IMR-90 (cell line): ENCODE measurements at regions not wholly inside any gene's neighbourhood (a gene's known extent, or its start where the extent isn't known, plus 50 kb on each side); places are given as distances from the start of the nearest gene placed in this dataset.

Experiments
- ATAC-seq: fragments of 200-7000 bp; cut with Tn5 transposase; 2 replicates; pipeline ENCODE4 v1.9.1; 2020; ENCODE audit warnings: low read depth, mild to moderate bottlenecking, moderate library complexity
- BruUV-seq: library from RNA; stranded (reverse); fragments of 400-500 nt; replicated peaks from 2 replicates; lab custom pipeline; 2021; lab: Mats Ljungman, UMichigan
- CTCF ChIA-PET: fragments of 300-600 bp; formaldehyde crosslinking; extraction: SDS; loops from one replicate; lab custom pipeline; 2021; ENCODE audit warnings: antibody characterized with exemption; lab: Yijun Ruan, JAX
- POLR2A ChIA-PET: fragments of 300-600 bp; sonication (Branson Sonifier 250); formaldehyde crosslinking; loops from one replicate; lab custom pipeline; 2022; ENCODE audit warnings: antibody characterized with exemption; ENCODE audit not compliant: unreplicated experiment; lab: Charles Lee
- DNase-seq: peaks from one replicate; pipeline ENCODE4 v3.0.0; 2013
- H2AFZ ChIP-seq: replicated peaks from 2 replicates; pipeline ENCODE3; 2013; ENCODE audit warnings: low read length, mild to moderate bottlenecking; ENCODE audit not compliant: poor library complexity
- H2AK5ac ChIP-seq: 2 replicates; pipeline ENCODE4 v1.6.1; 2013; ENCODE audit warnings: low read depth, low read length, inconsistent platforms
- H2AK9ac ChIP-seq: replicated peaks from 2 replicates; pipeline ENCODE3; 2013; ENCODE audit warnings: mild to moderate bottlenecking, low read depth, low read length, moderate library complexity; ENCODE audit not compliant: poor library complexity
- H2BK120ac ChIP-seq: 2 replicates; pipeline ENCODE4 v1.6.1; 2013; ENCODE audit warnings: low read depth, low read length, inconsistent platforms
- H2BK15ac ChIP-seq: 3 replicates; pipeline ENCODE4 v1.6.1; 2013; ENCODE audit warnings: low read depth, low read length, inconsistent platforms
- H2BK20ac ChIP-seq: 2 replicates; pipeline ENCODE4 v1.6.1; 2013; ENCODE audit warnings: low read depth, mild to moderate bottlenecking, inconsistent platforms, low read length, moderate library complexity
- H2BK5ac ChIP-seq: 2 replicates; pipeline ENCODE4 v1.6.1; 2013; ENCODE audit warnings: mild to moderate bottlenecking, low read depth, low read length, inconsistent platforms; ENCODE audit not compliant: poor library complexity, severe bottlenecking
- H3K14ac ChIP-seq: replicated peaks from 2 replicates; pipeline ENCODE4 v1.6.1; 2013; ENCODE audit warnings: low read depth, low read length, inconsistent platforms
- H3K18ac ChIP-seq: 2 replicates; pipeline ENCODE4 v1.6.1; 2013; ENCODE audit warnings: low read depth, low read length, control low read depth
- H3K23ac ChIP-seq: 2 replicates; pipeline ENCODE4 v1.6.1; 2013; ENCODE audit warnings: low read depth, low read length, inconsistent platforms
- H3K27ac ChIP-seq: 2 replicates; pipeline ENCODE4 v1.5.1; 2013; ENCODE audit warnings: mild to moderate bottlenecking, control low read depth, low read length; ENCODE audit not compliant: insufficient read depth
- H3K27me3 ChIP-seq: 2 replicates; pipeline ENCODE4 v1.6.1; 2013; ENCODE audit warnings: low read length; ENCODE audit not compliant: control insufficient read depth, insufficient read depth
- H3K36me3 ChIP-seq: 2 replicates; pipeline ENCODE4 v1.6.1; 2013; ENCODE audit warnings: low read length, mixed read lengths; ENCODE audit not compliant: control insufficient read depth, insufficient read depth
- H3K4ac ChIP-seq: 2 replicates; pipeline ENCODE4 v1.6.1; 2013; ENCODE audit warnings: low read depth, low read length, inconsistent platforms
- H3K4me1 ChIP-seq: 2 replicates; pipeline ENCODE4 v1.6.1; 2013; ENCODE audit warnings: low read length, mixed read lengths; ENCODE audit not compliant: control insufficient read depth, insufficient read depth
- H3K4me2 ChIP-seq: 2 replicates; pipeline ENCODE4 v1.6.1; 2013; ENCODE audit warnings: low read depth, mild to moderate bottlenecking, control low read depth, low read length, moderate library complexity
- H3K4me3 ChIP-seq: 2 replicates; pipeline ENCODE4 v1.5.1; 2013; ENCODE audit warnings: low read depth, mild to moderate bottlenecking, control low read depth, low read length, moderate library complexity; ENCODE audit not compliant: insufficient read depth
- H3K56ac ChIP-seq: 2 replicates; pipeline ENCODE4 v1.6.1; 2013; ENCODE audit warnings: low read length, inconsistent platforms; ENCODE audit not compliant: insufficient read depth; ENCODE audit errors: extremely low read depth
- H3K79me1 ChIP-seq, 2 experiments: 2 replicates each; pipeline ENCODE4 v1.6.1; 2013; ENCODE audit warnings: low read length in 2 of 2, inconsistent platforms in 1 of 2, low read depth in 1 of 2
- H3K9ac ChIP-seq: 2 replicates; pipeline ENCODE4 v1.6.1; 2013; ENCODE audit warnings: low read depth, low read length, control low read depth
- H3K9me1 ChIP-seq: 2 replicates; pipeline ENCODE4 v1.6.1; 2013; ENCODE audit warnings: low read length, inconsistent platforms; ENCODE audit not compliant: insufficient read depth
- H3K9me3 ChIP-seq: 2 replicates; pipeline ENCODE4 v1.6.1; 2013; ENCODE audit warnings: low read length; ENCODE audit not compliant: control insufficient read depth, insufficient read depth
- H4K20me1 ChIP-seq: 2 replicates; pipeline ENCODE4 v1.6.1; 2013; ENCODE audit warnings: low read length, inconsistent platforms; ENCODE audit not compliant: insufficient read depth
- H4K5ac ChIP-seq: 2 replicates; pipeline ENCODE4 v1.6.1; 2013; ENCODE audit warnings: mild to moderate bottlenecking, low read depth, low read length, control low read depth
- H4K8ac ChIP-seq, 2 experiments: 2 replicates each; pipeline ENCODE4 v1.6.1; 2013; ENCODE audit warnings: low read depth in 2 of 2, low read length in 2 of 2, control low read depth in 1 of 2, inconsistent platforms in 1 of 2
- H4K91ac ChIP-seq: 2 replicates; pipeline ENCODE4 v1.6.1; 2013; ENCODE audit warnings: low read depth, low read length, inconsistent platforms; ENCODE audit not compliant: insufficient read depth
- BHLHE40 ChIP-seq: fragments of 150-350 bp; IDR thresholded peaks from 2 replicates; pipeline ENCODE4 v1.6.1; 2016; ENCODE audit warnings: mild to moderate bottlenecking, low read depth, low read length
- CEBPB ChIP-seq: IDR thresholded peaks from 2 replicates; pipeline ENCODE4 v1.6.1; 2012; ENCODE audit warnings: low read depth, low read length, improper control_type of control experiment
- CHD1 ChIP-seq: IDR thresholded peaks from 2 replicates; pipeline ENCODE4 v1.6.1; 2012; ENCODE audit warnings: low read depth, low read length, improper control_type of control experiment
- CTCF ChIP-seq: conservative IDR thresholded peaks from 2 replicates; pipeline ENCODE4 v1.5.1; 2012; ENCODE audit warnings: mild to moderate bottlenecking, low read depth, low read length, improper control_type of control experiment
- ELK1 ChIP-seq: fragments of 150-350 bp; IDR thresholded peaks from 2 replicates; pipeline ENCODE4 v1.6.1; 2016; ENCODE audit warnings: low read depth, mild to moderate bottlenecking, low read length, moderate library complexity, borderline replicate concordance
- FOS ChIP-seq: fragments of 150-350 bp; IDR thresholded peaks from 2 replicates; pipeline ENCODE4 v1.6.1; 2016; ENCODE audit warnings: low read depth, low read length
- MAFK ChIP-seq: IDR thresholded peaks from 2 replicates; pipeline ENCODE4 v1.6.1; 2012; ENCODE audit warnings: low read depth, low read length, improper control_type of control experiment
- MAZ ChIP-seq: IDR thresholded peaks from 2 replicates; pipeline ENCODE4 v1.6.1; 2012; ENCODE audit warnings: low read depth, mild to moderate bottlenecking, low read length, improper control_type of control experiment, moderate library complexity, borderline replicate concordance
- NFE2L2 ChIP-seq: fragments of 150-350 bp; IDR thresholded peaks from 2 replicates; pipeline ENCODE4 v1.6.1; 2016; ENCODE audit warnings: low read depth, mild to moderate bottlenecking, low read length
- RCOR1 ChIP-seq: IDR thresholded peaks from 2 replicates; pipeline ENCODE4 v1.6.1; 2012; ENCODE audit warnings: mild to moderate bottlenecking, low read length, improper control_type of control experiment; ENCODE audit not compliant: insufficient replicate concordance
- WGBS, 2 experiments: methylation state at CpG; one replicate each; pipeline versions ENCODE4 v1.1.5 to v1.1.7; 2013; ENCODE audit warnings: missing lambda C conversion rate in 2 of 2; ENCODE audit not compliant: insufficient read length in 1 of 2; ENCODE audit errors: extremely low coverage in 2 of 2; 5-methylcytosine and 5-hydroxymethylcytosine counted together
- dilution Hi-C: fragments of 300-500 bp; cut with HindIII; formaldehyde crosslinking; loops from one replicate; pipeline ENCODE4 v1.14.3; 2018; ENCODE audit warnings: low sequenced_read_pairs; ENCODE audit not compliant: unreplicated experiment
- in situ Hi-C: fragments of 300-500 bp; cut with MboI; formaldehyde crosslinking; loops from 3 replicates; pipeline ENCODE4 v1.14.3; 2019; ENCODE audit warnings: low sequenced_read_pairs, inconsistent platforms, mixed read lengths
- intact Hi-C: fragments of 100-400 bp; cut with micrococcal nuclease; formaldehyde crosslinking; loops from 2 replicates; pipeline ENCODE4 v1.10.0; 2022

- TF ChIP-seq MAZ (no peak), CHD1 (no peak), CEBPB (no peak), RCOR1 (no peak), BHLHE40 (no peak), FOS (no peak), NFE2L2 (no peak), CTCF (no peak), ELK1 (no peak), MAFK (no peak)
Observed at GRCh38 chr2:215744514-215744913, 268.8 kb downstream of the MREG start.

More at GRCh38 chr2:215744514-215744913, 268.8 kb downstream of the MREG start:
- POLR2A ChIA-PET: no interaction called here
- H3K4me1 ChIP-seq: peaks cover 7% of the 10 kb centered on the region
- H3K23ac ChIP-seq: no peak overlapping the region
- no peak overlapping the region for H2BK20ac ChIP-seq
- no peaks in the 10 kb centered on the region for H3K79me1 ChIP-seq
- no peaks in the 10 kb centered on the region for H4K20me1 ChIP-seq
- WGBS, 2 experiments: 100% methylated on average over 4 of the region's 4 CpGs; no CpG with 5 or more reads in 1 of the 2 experiments
- in situ Hi-C loops: no loop called here
- ATAC-seq (no peak), DNase-seq (no peak)
- H3K36me3 ChIP-seq: no peaks in the 10 kb centered on the region
- dilution Hi-C loops: no loop called here
- H2AFZ ChIP-seq: no peak overlapping the region
- H2BK120ac ChIP-seq: no peak overlapping the region
- H3K14ac ChIP-seq: no peak overlapping the region
- no peak overlapping the region for H2AK5ac ChIP-seq
- H4K5ac ChIP-seq: no peak overlapping the region
- H3K56ac ChIP-seq: no peak overlapping the region
- no peak overlapping the region for H3K18ac ChIP-seq
- H2AK9ac ChIP-seq: no peak overlapping the region
- no peaks in the 10 kb centered on the region for H3K9me3 ChIP-seq
- intact Hi-C loops: no loop called here
- peaks cover 4% of the 10 kb centered on the region; the same call in 1 of the 2 replicates for H3K9me1 ChIP-seq
- CTCF ChIA-PET: interaction anchor here (1.0 kb wide), 1 partner anchor 8 kb away, joined by 3 read pairs; no protein-coding TSS in a partner anchor
- no peak overlapping the region for H3K4me3 ChIP-seq
- no peak overlapping the region for H4K8ac ChIP-seq
- no peak overlapping the region for H2BK5ac ChIP-seq
- no peak overlapping the region for H4K91ac ChIP-seq
- H3K27ac ChIP-seq: no peak overlapping the region
- BruUV-seq: no TSS peak
- no peak overlapping the region for H2BK15ac ChIP-seq
- H3K4ac ChIP-seq: no peak overlapping the region
- H3K27me3 ChIP-seq: no peaks in the 10 kb centered on the region
- H3K9ac ChIP-seq: no peak overlapping the region
- no peak overlapping the region for H3K4me2 ChIP-seq
